Hepatocyte (in vitro differentiated cells): ENCODE measurements at regions not wholly inside any gene's neighbourhood (a gene's known extent, or its start where the extent isn't known, plus 50 kb on each side); places are given as distances from the start of the nearest gene placed in this dataset.
"Not testable (repeated sequence)": the region's sequence is repeated elsewhere in the genome, so short reads cannot be mapped to it uniquely, and the experiment has no call there.

Experiments
- DNase-seq: peaks from one replicate; pipeline ENCODE4 v3.0.0-alpha.2; 2016; ENCODE audit warnings: low spot score
- H2AFZ ChIP-seq: fragments of 200-600 bp; sonication (generic); 2 replicates; pipeline ENCODE4 v1.6.0; 2016; ENCODE audit warnings: antibody characterized with exemption, mild to moderate bottlenecking
- H3K27ac ChIP-seq: fragments of 200-600 bp; sonication (generic); 2 replicates; pipeline ENCODE4 v1.5.1; 2016; ENCODE audit warnings: mild to moderate bottlenecking
- H3K27me3 ChIP-seq: fragments of 200-600 bp; sonication (generic); 2 replicates; pipeline ENCODE4 v1.6.1; 2016
- H3K36me3 ChIP-seq: fragments of 200-600 bp; sonication (generic); replicated peaks from 2 replicates; pipeline ENCODE4 v1.5.1; 2016; ENCODE audit warnings: low read depth; ENCODE audit not compliant: insufficient read depth
- H3K4me1 ChIP-seq: fragments of 200-600 bp; sonication (generic); 2 replicates; pipeline ENCODE4 v1.5.1; 2016; ENCODE audit warnings: mild to moderate bottlenecking, moderate library complexity; ENCODE audit not compliant: insufficient read depth
- H3K4me2 ChIP-seq: fragments of 200-600 bp; sonication (generic); 2 replicates; pipeline ENCODE4 v1.6.0; 2016
- H3K4me3 ChIP-seq: fragments of 200-600 bp; sonication (generic); 2 replicates; pipeline ENCODE4 v1.5.1; 2016; ENCODE audit warnings: mild to moderate bottlenecking
- H3K79me2 ChIP-seq: fragments of 200-600 bp; sonication (generic); 2 replicates; pipeline ENCODE4 v1.6.0; 2017; ENCODE audit warnings: mild to moderate bottlenecking
- H3K9me2 ChIP-seq: fragments of 200-600 bp; sonication (generic); replicated peaks from 2 replicates; pipeline ENCODE4 v1.6.0; 2017; ENCODE audit warnings: mild to moderate bottlenecking; ENCODE audit not compliant: insufficient read depth
- H3K9me3 ChIP-seq: fragments of 200-600 bp; sonication (generic); 2 replicates; pipeline ENCODE4 v1.5.1; 2016; ENCODE audit warnings: low read depth, mild to moderate bottlenecking
- H4K20me1 ChIP-seq: fragments of 200-600 bp; sonication (generic); 2 replicates; pipeline ENCODE4 v1.6.0; 2016; ENCODE audit warnings: mild to moderate bottlenecking; ENCODE audit not compliant: insufficient read depth, poor library complexity, severe bottlenecking
- CTCF ChIP-seq: fragments of 200-600 bp; sonication (generic); IDR thresholded peaks from 2 replicates; pipeline ENCODE4 v1.5.1; 2016; ENCODE audit warnings: antibody characterized with exemption, mild to moderate bottlenecking; ENCODE audit not compliant: poor library complexity
- EZH2 ChIP-seq: fragments of 200-600 bp; sonication (generic); IDR thresholded peaks from 2 replicates; pipeline ENCODE4 v1.6.1; 2016; ENCODE audit warnings: antibody characterized with exemption, mild to moderate bottlenecking, borderline replicate concordance
- EZH2phosphoT487 ChIP-seq: fragments of 200-600 bp; sonication (generic); IDR thresholded peaks from one replicate; pipeline ENCODE4 v1.6.1; 2018; ENCODE audit warnings: antibody characterized with exemption, mild to moderate bottlenecking, low read depth, moderate library complexity; ENCODE audit not compliant: unreplicated experiment, severe bottlenecking
- WGBS: methylation state at CpG from one replicate; pipeline ENCODE4 v1.1.6; 2016; ENCODE audit warnings: low lambda C conversion rate; ENCODE audit errors: missing lambda C conversion rate; 5-methylcytosine and 5-hydroxymethylcytosine counted together

GRCh38 chr17:77066726-77067409 lies 73.9 kb upstream of the SEC14L1 start:
- TF ChIP-seq CTCF: peak; percentile 92
- not testable (repeated sequence) for H4K20me1 ChIP-seq, H3K9me2 ChIP-seq, H3K4me1 ChIP-seq, H3K79me2 ChIP-seq, H3K27me3 ChIP-seq, H3K36me3 ChIP-seq, H3K9me3 ChIP-seq, H2AFZ ChIP-seq, H3K4me3 ChIP-seq, H3K27ac ChIP-seq, H3K4me2 ChIP-seq
- peak; percentile 79 for DNase-seq
- 28% methylated on average over 10 of the region's 10 CpGs for WGBS

GRCh38 chr17:77068915-77069314 lies 71.9 kb upstream of the SEC14L1 start:
- 63% methylated on average over 2 of the region's 2 CpGs for WGBS
- peaks cover 10% of the 10 kb centered on the region for H3K27me3 ChIP-seq
- no peaks in the 10 kb centered on the region for H3K36me3 ChIP-seq

GRCh38 chr17:77070888-77071279 lies 69.9 kb upstream of the SEC14L1 start:
- WGBS: 63% methylated on average over 6 of the region's 6 CpGs
- TF ChIP-seq EZH2: no peak
- no peak for TF ChIP-seq EZH2phosphoT487
- TF ChIP-seq CTCF: no peak
- H3K4me2 ChIP-seq: no peak overlapping the region
- no peak overlapping the region for H3K4me3 ChIP-seq
- no peaks in the 10 kb centered on the region for H4K20me1 ChIP-seq
- H3K9me3 ChIP-seq: no peaks in the 10 kb centered on the region
- no peak overlapping the region for H2AFZ ChIP-seq
- H3K79me2 ChIP-seq: no peaks in the 10 kb centered on the region
- no peaks in the 10 kb centered on the region for H3K9me2 ChIP-seq
- H3K27me3 ChIP-seq: peaks cover 10% of the 10 kb centered on the region
- H3K36me3 ChIP-seq: no peaks in the 10 kb centered on the region
- no peaks in the 10 kb centered on the region for H3K4me1 ChIP-seq
- no peak overlapping the region for H3K27ac ChIP-seq
- DNase-seq: no peak

More at GRCh38 chr17:77068915-77069314, 71.9 kb upstream of the SEC14L1 start:
- Histone ChIP-seq H3K4me3 (no peak overlapping the region), H3K4me1 (no peaks in the 10 kb centered on the region), H3K9me2 (no peaks in the 10 kb centered on the region), H3K9me3 (no peaks in the 10 kb centered on the region), H4K20me1 (no peaks in the 10 kb centered on the region), H3K4me2 (no peak overlapping the region), H3K79me2 (no peaks in the 10 kb centered on the region), H2AFZ (no peak overlapping the region), H3K27ac (no peak overlapping the region)
- no peak for TF ChIP-seq EZH2phosphoT487
- no peak for TF ChIP-seq CTCF
- TF ChIP-seq EZH2: no peak
- DNase-seq: no peak
